ENCODE measurements at regions not wholly inside any gene's neighbourhood (a gene's known extent, or its start where the extent isn't known, plus 50 kb on each side); places are given as distances from the start of the nearest gene placed in this dataset.

- peak in 1 of 2 donors; percentile 49 for DNase-seq
- WGBS, 2 donors = 29 to 74% methylated on average over 3 of the region's 3 CpGs
- Histone ChIP-seq H3K36me3 (no peaks in the 10 kb centered on the region), H3K4me3 (no peak overlapping the region), H3K27me3 (no peaks in the 10 kb centered on the region), H3K4me1 (peaks cover 3 to 21% (median 17%) of the 10 kb centered on the region in 4 donors), H3K27ac (peak overlapping the region; percentile 45 to 78 (median 66)), H3K9me3 (no peaks in the 10 kb centered on the region)
- peak in 1 of 4 donors; percentile 57 for TF ChIP-seq EP300 (IDR thresholded peaks at IDR 0.05)
- TF ChIP-seq CTCF (IDR thresholded peaks at IDR 0.05) = no peak
- peak; percentile 57 to 59 for ATAC-seq (ENCODE audit: low FRiP score in 2 of 2)
Measured at GRCh38 chr2:38159597-38159996, 83.6 kb upstream of the CYP1B1 start.

GRCh38 chr2:38159191-38159590 lies 83.2 kb upstream of the CYP1B1 start:
- no peak for TF ChIP-seq EP300 (IDR thresholded peaks at IDR 0.05)
- TF ChIP-seq POLR2A (IDR thresholded peaks at IDR 0.05) = no peak
- no peak for TF ChIP-seq CTCF (IDR thresholded peaks at IDR 0.05)
- no peak for TF ChIP-seq POLR2AphosphoS5 (IDR thresholded peaks at IDR 0.05)
- H3K4me1 ChIP-seq = peaks cover 3 to 23% (median 17%) of the 10 kb centered on the region in 4 donors
- ATAC-seq (ENCODE audit: low FRiP score in 2 of 2) (no peak), DNase-seq (no peak)
- H3K27me3 ChIP-seq = no peaks in the 10 kb centered on the region
- peak overlapping the region; percentile 45 to 78 (median 66) for H3K27ac ChIP-seq
- no peaks in the 10 kb centered on the region for H3K36me3 ChIP-seq
- no peaks in the 10 kb centered on the region for H3K9me3 ChIP-seq
- 65 to 72% methylated on average over 6 of the region's 6 CpGs for WGBS, 2 donors
- no peak overlapping the region for H3K4me3 ChIP-seq

- WGBS, 2 donors = 78 to 86% methylated on average over 6 of the region's 6 CpGs
- no peak for DNase-seq
- no peaks in the 10 kb centered on the region for H3K27me3 ChIP-seq
- no peak for ATAC-seq (ENCODE audit: low FRiP score in 2 of 2)
- H3K4me1 ChIP-seq = peaks cover 3 to 23% (median 17%) of the 10 kb centered on the region in 4 donors
- peak overlapping the region; percentile 45 to 78 (median 66) for H3K27ac ChIP-seq
- H3K4me3 ChIP-seq = no peak overlapping the region
- no peaks in the 10 kb centered on the region for H3K9me3 ChIP-seq
- no peak for TF ChIP-seq CTCF (IDR thresholded peaks at IDR 0.05)
- no peak for TF ChIP-seq POLR2AphosphoS5 (IDR thresholded peaks at IDR 0.05)
- TF ChIP-seq EP300 (IDR thresholded peaks at IDR 0.05) = no peak
- no peak for TF ChIP-seq POLR2A (IDR thresholded peaks at IDR 0.05)
- no peaks in the 10 kb centered on the region for H3K36me3 ChIP-seq
Measured at GRCh38 chr2:38158378-38159118, 82.6 kb upstream of the CYP1B1 start.

- no peak for TF ChIP-seq POLR2A (IDR thresholded peaks at IDR 0.05)
- TF ChIP-seq POLR2AphosphoS5 (IDR thresholded peaks at IDR 0.05) = no peak
- no peak for TF ChIP-seq CTCF (IDR thresholded peaks at IDR 0.05)
- no peak for TF ChIP-seq EP300 (IDR thresholded peaks at IDR 0.05)
- H3K4me3 ChIP-seq = no peak overlapping the region
- DNase-seq = no peak
Measured at GRCh38 chr2:38156436-38156835, 80.5 kb upstream of the CYP1B1 start.

GRCh38 chr2:38155015-38155414 lies 79.1 kb upstream of the CYP1B1 start:
- no peak for TF ChIP-seq POLR2A (IDR thresholded peaks at IDR 0.05)
- Histone ChIP-seq H3K27me3 (no peaks in the 10 kb centered on the region), H3K9me3 (no peaks in the 10 kb centered on the region), H3K27ac (no peak overlapping the region), H3K4me1 (peaks cover 3 to 20% (median 12%) of the 10 kb centered on the region in 4 donors), H3K4me3 (no peak overlapping the region), H3K36me3 (no peaks in the 10 kb centered on the region)
- DNase-seq = no peak
- WGBS, 2 donors = 53 to 58% methylated on average over 3 of the region's 3 CpGs
- ATAC-seq (ENCODE audit: low FRiP score in 2 of 2) = no peak

More at GRCh38 chr2:38156436-38156835, 80.5 kb upstream of the CYP1B1 start:
- Histone ChIP-seq H3K9me3 (no peaks in the 10 kb centered on the region), H3K4me1 (peaks cover 3 to 23% (median 17%) of the 10 kb centered on the region in 4 donors), H3K36me3 (no peaks in the 10 kb centered on the region), H3K27me3 (no peaks in the 10 kb centered on the region), H3K27ac (no peak overlapping the region)
- ATAC-seq (ENCODE audit: low FRiP score in 2 of 2) = no peak
- WGBS, 2 donors = 78 to 80% methylated on average over 5 of the region's 5 CpGs

All from upper lobe of left lung (tissue), 6 donors.